H1 (cell line): ENCODE measurements at regions not wholly inside any gene's neighbourhood (a gene's known extent, or its start where the extent isn't known, plus 50 kb on each side); places are given as distances from the start of the nearest gene placed in this dataset.

Experiments
- CTCF ChIA-PET: fragments of 300-600 bp; sonication (Branson Sonifier 250); formaldehyde crosslinking; loops from one replicate; lab custom pipeline; 2021; ENCODE audit not compliant: partially characterized antibody; lab: Charles Lee
- POLR2A ChIA-PET: fragments of 300-600 bp; sonication (Branson Sonifier 250); formaldehyde crosslinking; loops from one replicate; lab custom pipeline; 2021; ENCODE audit warnings: inconsistent platforms; ENCODE audit not compliant: partially characterized antibody; lab: Charles Lee
- DNase-seq, 2 experiments: peaks; one replicate each; pipeline versions ENCODE4 v3.0.0 to v3.0.0-alpha.2; 2010 to 2022; ENCODE audit warnings: low spot score in 2 of 2, low read depth in 1 of 2, mixed read lengths in 1 of 2
- FAIRE-seq: peaks from 2 replicates; lab custom pipeline; 2011; peaks lifted over from hg19 to GRCh38; lab: Jason Lieb, UNC
- H2AFZ ChIP-seq: 2 replicates; pipeline ENCODE4 v1.8.1; 2012; ENCODE audit warnings: low read length, inconsistent platforms
- H2AK5ac ChIP-seq: 2 replicates; pipeline ENCODE4 v1.6.1; 2013; ENCODE audit warnings: low read depth, low read length
- H2BK120ac ChIP-seq: replicated peaks from 2 replicates; pipeline ENCODE3; 2013; ENCODE audit warnings: low read depth, low read length, inconsistent platforms
- H2BK12ac ChIP-seq: 2 replicates; pipeline ENCODE4 v1.6.1; 2013; ENCODE audit warnings: low read depth, low read length
- H2BK15ac ChIP-seq: 2 replicates; pipeline ENCODE4 v1.6.1; 2013; ENCODE audit warnings: low read length
- H2BK20ac ChIP-seq: 2 replicates; pipeline ENCODE4 v1.6.1; 2013; ENCODE audit warnings: low read length
- H2BK5ac ChIP-seq: 2 replicates; pipeline ENCODE4 v1.6.1; 2013; ENCODE audit warnings: low read depth, low read length
- H3K14ac ChIP-seq: 2 replicates; pipeline ENCODE4 v1.6.1; 2013; ENCODE audit warnings: inconsistent platforms; ENCODE audit not compliant: insufficient read length
- H3K18ac ChIP-seq: 2 replicates; pipeline ENCODE4 v1.6.1; 2013; ENCODE audit warnings: low read length; ENCODE audit errors: extremely low read depth
- H3K23ac ChIP-seq: 2 replicates; pipeline ENCODE4 v1.6.1; 2013; ENCODE audit warnings: inconsistent platforms; ENCODE audit not compliant: insufficient read length
- H3K23me2 ChIP-seq: 2 replicates; pipeline ENCODE4 v1.6.1; 2013; ENCODE audit warnings: low read depth, low read length
- H3K27ac ChIP-seq: 2 replicates; pipeline ENCODE4 v1.6.1; 2011; ENCODE audit warnings: low read depth, low read length, inconsistent platforms
- H3K27me3 ChIP-seq, 4 experiments: replicated peaks in 1 of 4; 1 replicate in 1 of 4; 2 replicates in 3 of 4; pipeline versions ENCODE4 v1.6.1 to v1.8.1; 2011 to 2013; ENCODE audit warnings: low read length in 3 of 4, mild to moderate bottlenecking in 3 of 4, inconsistent platforms in 2 of 4, mixed read lengths in 2 of 4, moderate library complexity in 1 of 4; ENCODE audit not compliant: control insufficient read depth in 3 of 4, insufficient read depth in 3 of 4; ENCODE audit errors: extremely low read depth in 1 of 4
- H3K36me3 ChIP-seq, 4 experiments: 2 replicates each; pipeline versions ENCODE4 v1.6.1 to v1.8.1; 2011 to 2013; ENCODE audit warnings: mild to moderate bottlenecking in 4 of 4, low read length in 3 of 4, moderate library complexity in 2 of 4, control low read depth in 1 of 4, inconsistent platforms in 1 of 4; ENCODE audit not compliant: insufficient read depth in 4 of 4, control insufficient read depth in 2 of 4
- H3K4ac ChIP-seq: replicated peaks from 2 replicates; pipeline ENCODE3; 2013; ENCODE audit warnings: low read length, low read depth, mixed read lengths, inconsistent platforms; ENCODE audit not compliant: insufficient read length
- H3K4me1 ChIP-seq, 4 experiments: replicated peaks in 1 of 4; 1 replicate in 1 of 4; 2 replicates in 3 of 4; pipeline versions ENCODE4 v1.6.1 to v1.8.1; 2011 to 2013; ENCODE audit warnings: low read length in 3 of 4, inconsistent platforms in 2 of 4, mixed read lengths in 1 of 4; ENCODE audit not compliant: insufficient read depth in 4 of 4, control insufficient read depth in 3 of 4
- H3K4me2 ChIP-seq, 2 experiments: 2 replicates each; pipeline versions ENCODE4 v1.6.1 to v1.8.1; 2011 to 2013; ENCODE audit warnings: low read depth in 2 of 2, low read length in 2 of 2, control low read depth in 1 of 2, inconsistent platforms in 1 of 2, mild to moderate bottlenecking in 1 of 2; ENCODE audit not compliant: insufficient read depth in 1 of 2
- H3K4me3 ChIP-seq, 4 experiments: fragments of 200-600, 300-600 bp in 1 of 4; sonication (generic), shearing (Covaris generic), sonication (Bioruptor Twin) in 1 of 4; 2 replicates each; pipeline versions ENCODE4 v1.5.1 to v1.8.1; 2011 to 2016; ENCODE audit warnings: low read length in 4 of 4, low read depth in 3 of 4, control low read depth in 2 of 4, inconsistent platforms in 2 of 4, mild to moderate bottlenecking in 2 of 4, mixed read lengths in 1 of 4, moderate library complexity in 1 of 4; ENCODE audit not compliant: insufficient read depth in 2 of 4; ENCODE audit errors: extremely low read depth in 1 of 4
- H3K56ac ChIP-seq: replicated peaks from 2 replicates; pipeline ENCODE3; 2013; ENCODE audit warnings: low read depth, mild to moderate bottlenecking, mixed read lengths, low read length, inconsistent platforms; ENCODE audit not compliant: insufficient read length
- H3K79me1 ChIP-seq: 2 replicates; pipeline ENCODE4 v1.6.1; 2013; ENCODE audit warnings: low read depth, low read length, control low read depth
- H3K79me2 ChIP-seq, 2 experiments: 2 replicates each; pipeline versions ENCODE4 v1.6.1 to v1.8.1; 2012 to 2013; ENCODE audit warnings: low read length in 2 of 2, mild to moderate bottlenecking in 2 of 2, inconsistent platforms in 1 of 2; ENCODE audit not compliant: insufficient read depth in 2 of 2, control insufficient read depth in 1 of 2
- H3K9ac ChIP-seq, 4 experiments: replicated peaks in 1 of 4; 1 replicate in 1 of 4; 2 replicates in 3 of 4; pipeline versions ENCODE4 v1.6.1 to v1.8.1; 2011 to 2013; ENCODE audit warnings: low read depth in 3 of 4, low read length in 3 of 4, control low read depth in 2 of 4, mild to moderate bottlenecking in 2 of 4, moderate library complexity in 2 of 4, inconsistent platforms in 1 of 4; ENCODE audit errors: extremely low read depth in 1 of 4
- H3K9me3 ChIP-seq, 2 experiments: 2 replicates each; pipeline versions ENCODE4 v1.6.1 to v1.8.1; 2012 to 2013; ENCODE audit warnings: mild to moderate bottlenecking in 2 of 2, moderate library complexity in 2 of 2, control low read depth in 1 of 2, inconsistent platforms in 1 of 2, low read depth in 1 of 2, low read length in 1 of 2, mixed read lengths in 1 of 2; ENCODE audit not compliant: insufficient read depth in 2 of 2
- H4K20me1 ChIP-seq, 2 experiments: replicated peaks in 1 of 2; 2 replicates each; pipeline versions ENCODE3 to v1.8.1; 2011 to 2013; ENCODE audit warnings: inconsistent platforms in 2 of 2, low read length in 2 of 2, mild to moderate bottlenecking in 1 of 2; ENCODE audit not compliant: insufficient read depth in 2 of 2, control insufficient read depth in 1 of 2
- H4K5ac ChIP-seq: 2 replicates; pipeline ENCODE4 v1.6.1; 2013; ENCODE audit warnings: low read length, low read depth, mixed read lengths, inconsistent platforms; ENCODE audit not compliant: insufficient read length
- H4K8ac ChIP-seq: 2 replicates; pipeline ENCODE4 v1.8.0; 2013; ENCODE audit warnings: mild to moderate bottlenecking, moderate library complexity, low read length, inconsistent platforms; ENCODE audit not compliant: insufficient read depth; ENCODE audit errors: extremely low read depth
- H4K91ac ChIP-seq: replicated peaks from 2 replicates; pipeline ENCODE3; 2013; ENCODE audit warnings: low read length, mixed read lengths, inconsistent platforms; ENCODE audit not compliant: insufficient read length
- CREB1 ChIP-seq: IDR thresholded peaks from 2 replicates; pipeline ENCODE4 v1.6.1; 2012; ENCODE audit warnings: inconsistent platforms
- CTCF ChIP-seq, 3 experiments: IDR thresholded peaks; 1 replicate in 2 of 3; 2 replicates in 1 of 3; pipeline versions ENCODE4 v1.5.1 to v1.6.1; 2011; ENCODE audit warnings: low read length in 3 of 3, mild to moderate bottlenecking in 3 of 3, inconsistent platforms in 2 of 3, low read depth in 1 of 3, moderate library complexity in 1 of 3; ENCODE audit not compliant: insufficient read depth in 1 of 3; ENCODE audit errors: control extremely low read depth in 1 of 3
- POLR2AphosphoS5 ChIP-seq: IDR thresholded peaks from 2 replicates; pipeline ENCODE4 v1.6.1; 2011; ENCODE audit warnings: low read depth, low read length
- POU5F1 ChIP-seq: IDR thresholded peaks from 2 replicates; pipeline ENCODE4 v1.6.1; 2011; ENCODE audit warnings: low read depth, mild to moderate bottlenecking, low read length, moderate library complexity
- SAP30 ChIP-seq: fragments of 300-600 bp; sonication (generic); IDR thresholded peaks from 2 replicates; pipeline ENCODE4 v1.7.1; 2012; ENCODE audit warnings: low read length, moderate library complexity, mild to moderate bottlenecking, inconsistent platforms; ENCODE audit not compliant: insufficient read depth, insufficient replicate concordance
- SIN3A ChIP-seq, 2 experiments: IDR thresholded peaks in 1 of 2; conservative IDR thresholded peaks in 1 of 2; 2 replicates each; pipeline ENCODE4 v1.6.1; 2011 to 2012; ENCODE audit warnings: low read length in 2 of 2, improper control_type of control experiment in 1 of 2, low read depth in 1 of 2, mild to moderate bottlenecking in 1 of 2
- TAF7 ChIP-seq: optimal IDR thresholded peaks from 2 replicates; pipeline ENCODE3; 2011; ENCODE audit warnings: low read depth, mild to moderate bottlenecking, inconsistent platforms, low read length, moderate library complexity, borderline replicate concordance
- WGBS, 2 experiments: shearing (Covaris generic) in 1 of 2; methylation state at CpG; one replicate each; pipeline versions ENCODE4 v1.1.6 to v1.1.7; 2013 to 2015; ENCODE audit warnings: low lambda C conversion rate in 2 of 2, mixed read lengths in 2 of 2, inconsistent platforms in 1 of 2, low coverage in 1 of 2, missing lambda C conversion rate in 1 of 2; ENCODE audit not compliant: insufficient replicate concordance in 2 of 2, insufficient coverage in 1 of 2, insufficient read length in 1 of 2; ENCODE audit errors: extremely low coverage in 1 of 2, missing lambda C conversion rate in 1 of 2; 5-methylcytosine and 5-hydroxymethylcytosine counted together

- Histone ChIP-seq H4K91ac (no peak overlapping the region), H4K8ac (no peak overlapping the region), H3K27me3 (peaks cover 0 to 1% (median 0%) of the 10 kb centered on the region in 4 experiments; a peak in 1 of 7 replicates), H3K79me1 (no peaks in the 10 kb centered on the region), H2BK12ac (no peak overlapping the region), H2AK5ac (no peak overlapping the region), H3K4me1 (no peaks in the 10 kb centered on the region), H3K79me2 (no peaks in the 10 kb centered on the region), H3K4me3 (no peak overlapping the region), H2BK15ac (no peak overlapping the region), H3K18ac (no peak overlapping the region), H3K36me3 (no peaks in the 10 kb centered on the region), H3K4me2 (no peak overlapping the region), H3K23ac (no peak overlapping the region), H2AFZ (no peak overlapping the region), H2BK5ac (no peak overlapping the region), H3K4ac (no peak overlapping the region), H3K27ac (no peak overlapping the region), H4K5ac (no peak overlapping the region), H4K20me1 (no peaks in the 10 kb centered on the region), H3K14ac (no peak overlapping the region), H3K9ac (no peak overlapping the region), H2BK120ac (no peak overlapping the region), H3K23me2 (no peaks in the 10 kb centered on the region), H3K56ac (no peak overlapping the region), H3K9me3 (no peaks in the 10 kb centered on the region), H2BK20ac (no peak overlapping the region)
- 86% methylated on average over 3 of the region's 3 CpGs; no CpG with 5 or more reads in 1 of the 2 experiments for WGBS, 2 experiments
- FAIRE-seq (no peak), DNase-seq (no peak)
- ChIA-PET CTCF (no interaction called here), POLR2A (no interaction called here)
- TF ChIP-seq CTCF (IDR thresholded peaks at IDR 0.05; ENCODE audit: control extremely low read depth in 1 of 3, insufficient read depth in 1 of 3, low read depth in 1 of 3, low read length in 3 of 3) (no peak), SAP30 (no peak), SIN3A (conservative IDR thresholded peaks at IDR 0.05 in 1 of 2, IDR thresholded peaks at IDR 0.05 in 1 of 2; ENCODE audit: low read depth in 1 of 2, low read length in 2 of 2) (no peak), POU5F1 (no peak), CREB1 (no peak), POLR2AphosphoS5 (no peak), TAF7 (no peak)
Observed at GRCh38 chr6:139583420-139583819, 209.0 kb upstream of the CITED2 start.
